ENCODE measurements at regions not wholly inside any gene's neighbourhood (a gene's known extent, or its start where the extent isn't known, plus 50 kb on each side); places are given as distances from the start of the nearest gene placed in this dataset.

GRCh38 chr2:59706729-59707128 lies 846.7 kb downstream of the BCL11A start:
- Histone ChIP-seq H3K27ac (ENCODE audit: low read length) (no peak overlapping the region), H3K9me3 (ENCODE audit: low read length) (peaks cover 5% of the 10 kb centered on the region), H3K4me2 (ENCODE audit: low read length) (no peak overlapping the region), H3K27me3 (ENCODE audit: insufficient read depth, low read depth, low read length) (no peaks in the 10 kb centered on the region), H3F3A (ENCODE audit: insufficient read depth, low read length, poor library complexity, severe bottlenecking) (no peaks in the 10 kb centered on the region), H2AFZ (ENCODE audit: low read depth, low read length) (no peak overlapping the region), H3K9ac (ENCODE audit: low read length) (no peak overlapping the region), H3K9me2 (ENCODE audit: insufficient read depth, low read length) (no peaks in the 10 kb centered on the region), H3K36me3 (ENCODE audit: insufficient read depth, low read length) (no peaks in the 10 kb centered on the region), H3K79me2 (replicated peaks; ENCODE audit: insufficient read depth, low read length) (no peaks in the 10 kb centered on the region), H4K20me1 (ENCODE audit: insufficient read depth) (no peaks in the 10 kb centered on the region), H3K4me3 (ENCODE audit: low read length) (no peak overlapping the region)
- no peak for TF ChIP-seq SMC3 (conservative IDR thresholded peaks at IDR 0.05; ENCODE audit: poor library complexity)
- no peak for TF ChIP-seq CTCF (IDR thresholded peaks at IDR 0.05; ENCODE audit: poor library complexity, severe bottlenecking)
- TF ChIP-seq EP300 (conservative IDR thresholded peaks at IDR 0.05; ENCODE audit: poor library complexity, severe bottlenecking): no peak
- TF ChIP-seq EZH2 (IDR thresholded peaks at IDR 0.05; ENCODE audit: borderline replicate concordance, insufficient read depth, low read length, poor library complexity, severe bottlenecking): no peak
- no peak for TF ChIP-seq REST (IDR thresholded peaks at IDR 0.05; ENCODE audit: borderline replicate concordance)
- no peak for TF ChIP-seq POLR2AphosphoS5 (IDR thresholded peaks at IDR 0.05)
- TF ChIP-seq TAF1 (IDR thresholded peaks at IDR 0.05; ENCODE audit: low read depth): no peak
- TF ChIP-seq RAD21 (conservative IDR thresholded peaks at IDR 0.05): no peak
- no peak for TF ChIP-seq MXI1 (conservative IDR thresholded peaks at IDR 0.05; ENCODE audit: poor library complexity, severe bottlenecking)

GRCh38 chr2:59703796-59704195 lies 849.7 kb downstream of the BCL11A start:
- Histone ChIP-seq H4K20me1 (ENCODE audit: insufficient read depth) (no peaks in the 10 kb centered on the region), H3K9me3 (ENCODE audit: low read length) (no peaks in the 10 kb centered on the region), H3K9me2 (ENCODE audit: insufficient read depth, low read length) (no peaks in the 10 kb centered on the region), H3F3A (ENCODE audit: insufficient read depth, low read length, poor library complexity, severe bottlenecking) (no peaks in the 10 kb centered on the region), H2AFZ (ENCODE audit: low read depth, low read length) (no peak overlapping the region), H3K9ac (ENCODE audit: low read length) (no peak overlapping the region), H3K36me3 (ENCODE audit: insufficient read depth, low read length) (no peaks in the 10 kb centered on the region), H3K4me3 (ENCODE audit: low read length) (no peak overlapping the region), H3K27ac (ENCODE audit: low read length) (no peak overlapping the region), H3K27me3 (ENCODE audit: insufficient read depth, low read depth, low read length) (no peaks in the 10 kb centered on the region), H3K4me2 (ENCODE audit: low read length) (no peak overlapping the region), H3K79me2 (replicated peaks; ENCODE audit: insufficient read depth, low read length) (no peaks in the 10 kb centered on the region)
- no peak for TF ChIP-seq RAD21 (conservative IDR thresholded peaks at IDR 0.05)
- TF ChIP-seq MXI1 (conservative IDR thresholded peaks at IDR 0.05; ENCODE audit: poor library complexity, severe bottlenecking): no peak
- no peak for TF ChIP-seq CTCF (IDR thresholded peaks at IDR 0.05; ENCODE audit: poor library complexity, severe bottlenecking)
- TF ChIP-seq REST (IDR thresholded peaks at IDR 0.05; ENCODE audit: borderline replicate concordance): no peak
- TF ChIP-seq EZH2 (IDR thresholded peaks at IDR 0.05; ENCODE audit: borderline replicate concordance, insufficient read depth, low read length, poor library complexity, severe bottlenecking): no peak
- TF ChIP-seq EP300 (conservative IDR thresholded peaks at IDR 0.05; ENCODE audit: poor library complexity, severe bottlenecking): no peak
